ENCODE measurements at regions not wholly inside any gene's neighbourhood (a gene's known extent, or its start where the extent isn't known, plus 50 kb on each side); places are given as distances from the start of the nearest gene placed in this dataset.
"Not testable (repeated sequence)": the region's sequence is repeated elsewhere in the genome, so short reads cannot be mapped to it uniquely, and the experiment has no call there.

DNA sequence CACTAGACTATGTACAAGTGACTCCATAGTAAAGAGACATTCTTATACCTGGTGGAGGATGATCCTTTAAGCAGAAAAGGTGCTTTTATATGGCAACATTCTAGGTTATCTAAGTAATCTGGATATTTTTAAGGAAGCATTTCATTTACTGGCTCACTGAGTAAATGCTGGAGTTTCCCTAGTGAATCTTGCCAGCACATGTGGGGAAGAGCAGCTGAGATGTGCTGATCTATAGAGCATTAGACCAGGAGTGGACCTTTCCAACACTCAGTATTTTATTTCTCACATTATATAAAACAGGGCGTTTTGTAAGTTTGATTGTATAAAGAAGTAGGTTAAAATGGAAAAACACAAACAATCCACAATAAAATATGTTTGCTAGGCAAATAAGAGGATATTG is 478.5 kb downstream of the ATP23 start:
- DNase-seq (ENCODE audit: low read depth) = no peak

DNA sequence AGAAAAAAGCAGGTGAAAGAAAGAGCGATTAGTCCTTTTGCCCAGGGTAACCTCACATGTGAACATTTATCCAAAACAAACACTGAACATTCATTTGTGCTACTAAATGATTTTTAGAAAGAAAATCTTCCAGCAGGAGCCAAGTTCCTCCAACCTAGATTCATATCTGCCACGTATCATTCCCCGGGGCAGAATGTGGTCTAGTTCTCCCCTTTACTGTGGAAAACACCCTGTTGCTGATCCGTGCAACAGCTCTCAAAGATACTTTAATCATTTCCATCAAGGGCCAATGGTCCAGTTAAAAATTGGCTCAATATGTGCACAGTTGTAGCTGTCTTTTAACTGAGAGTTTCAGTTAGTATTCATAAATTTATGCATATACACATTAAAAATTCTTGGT is 479.1 kb downstream of the ATP23 start:
- DNase-seq (ENCODE audit: low read depth) = peak; percentile 63

- no peak for DNase-seq (ENCODE audit: low read depth)
Observed at GRCh38 chr12:58421990-58422389, 480.6 kb downstream of the ATP23 start.

DNA sequence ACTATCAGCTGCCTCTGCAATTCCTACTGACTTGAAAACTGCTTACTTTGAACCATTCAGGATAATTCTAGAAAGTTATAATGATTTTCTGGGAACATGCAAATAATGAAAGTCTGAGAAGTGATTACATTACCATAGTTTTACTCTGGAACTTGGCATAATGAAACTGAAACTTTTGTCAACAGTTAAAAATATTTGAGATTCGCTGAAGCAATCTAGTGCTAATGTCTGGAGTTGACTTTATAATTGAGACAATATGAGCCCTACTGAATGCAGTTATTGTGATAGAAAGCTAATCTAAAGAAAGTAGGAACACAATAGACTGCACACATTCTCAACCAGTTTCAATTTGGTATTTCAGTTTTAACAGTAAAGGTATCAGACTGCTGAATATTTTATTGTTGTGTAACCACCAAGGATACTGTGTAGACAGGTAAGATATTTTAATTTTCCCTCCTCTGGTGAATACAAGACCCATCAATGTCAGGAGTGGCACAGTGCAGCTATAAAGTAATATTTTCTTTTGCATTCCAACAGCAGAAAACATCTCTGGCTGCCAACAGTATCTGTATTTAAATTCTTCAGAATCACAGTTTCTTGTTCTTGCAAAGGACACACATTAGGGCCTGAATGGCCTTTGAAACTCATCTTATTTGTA is 483.5 kb downstream of the ATP23 start:
- peak; percentile 52 for DNase-seq (ENCODE audit: low read depth)

GRCh38 chr12:58425481-58426392 is 484.4 kb downstream of the ATP23 start:
- peak; percentile 86 for DNase-seq (ENCODE audit: low read depth)

DNA sequence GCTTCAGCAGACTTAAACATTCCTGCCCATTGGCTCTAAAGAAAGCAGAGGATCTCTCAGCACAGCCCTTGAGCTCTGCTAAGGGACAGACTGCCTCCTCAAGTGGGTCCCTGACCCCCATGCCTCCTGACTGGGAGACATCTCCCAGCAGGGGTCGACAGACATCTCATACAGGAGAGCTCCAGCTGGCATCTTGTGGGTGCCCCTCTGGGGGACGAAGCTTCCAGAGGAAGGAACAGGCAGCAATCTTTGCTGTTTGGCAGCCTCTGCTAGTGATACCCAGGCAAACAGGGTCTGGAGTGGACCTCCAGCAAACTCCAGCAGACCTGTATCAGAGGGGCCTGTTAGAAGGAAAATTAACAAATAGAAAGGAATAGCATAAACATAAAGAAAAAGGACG is 485.1 kb downstream of the ATP23 start:
- not testable (repeated sequence) for DNase-seq (ENCODE audit: low read depth)

GRCh38 chr12:58433959-58434358 is 486.3 kb downstream of the LRIG3 start:
- no peak for DNase-seq (ENCODE audit: low read depth)

GRCh38 chr12:58434726-58435125 is 485.6 kb downstream of the LRIG3 start:
- DNase-seq (ENCODE audit: low read depth) = no peak

- no peak for DNase-seq (ENCODE audit: low read depth)
Observed at GRCh38 chr12:58435647-58436046, 484.7 kb downstream of the LRIG3 start.

GRCh38 chr12:58441483-58441882 is 478.8 kb downstream of the LRIG3 start:
- DNase-seq (ENCODE audit: low read depth) = no peak

GRCh38 chr12:58443273-58443980 is 476.9 kb downstream of the LRIG3 start:
- DNase-seq (ENCODE audit: low read depth) = peak; percentile 35

GRCh38 chr12:58443981-58444371 is 476.3 kb downstream of the LRIG3 start:
- DNase-seq (ENCODE audit: low read depth) = peak; percentile 19

DNA sequence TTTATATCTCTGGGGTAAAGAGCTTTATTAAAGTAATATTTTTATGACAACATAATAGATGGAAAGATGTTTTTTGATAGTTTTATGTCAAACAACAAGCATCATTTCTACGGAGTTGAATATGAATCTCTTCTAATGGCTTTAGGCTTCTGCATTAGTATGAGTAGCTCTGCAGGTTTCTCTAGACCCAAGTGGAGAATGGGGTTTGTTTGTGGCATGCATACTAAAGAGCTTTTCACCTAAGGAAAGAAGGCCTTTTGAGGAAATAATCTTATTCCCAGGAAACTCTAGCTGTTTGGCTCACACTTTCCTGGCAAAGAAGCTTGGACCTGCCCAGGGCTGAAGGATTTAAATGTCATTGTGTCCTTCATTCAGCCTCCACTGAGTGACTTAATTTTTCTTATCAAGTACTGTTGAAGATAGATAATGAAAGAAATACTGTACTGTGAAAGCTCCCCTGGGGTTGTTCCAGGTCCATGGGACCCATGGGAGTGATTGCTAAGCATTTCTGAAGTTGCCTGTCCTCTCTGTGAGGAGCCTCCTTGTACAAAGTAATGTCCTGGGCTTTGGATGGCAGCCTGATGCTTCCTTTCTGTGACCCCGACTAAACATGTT is 469.3 kb downstream of the LRIG3 start:
- DNase-seq (ENCODE audit: low read depth) = no peak

- DNase-seq (ENCODE audit: low read depth) = peak; percentile 56
Observed at GRCh38 chr12:58452546-58452945, 467.8 kb downstream of the LRIG3 start.

DNA sequence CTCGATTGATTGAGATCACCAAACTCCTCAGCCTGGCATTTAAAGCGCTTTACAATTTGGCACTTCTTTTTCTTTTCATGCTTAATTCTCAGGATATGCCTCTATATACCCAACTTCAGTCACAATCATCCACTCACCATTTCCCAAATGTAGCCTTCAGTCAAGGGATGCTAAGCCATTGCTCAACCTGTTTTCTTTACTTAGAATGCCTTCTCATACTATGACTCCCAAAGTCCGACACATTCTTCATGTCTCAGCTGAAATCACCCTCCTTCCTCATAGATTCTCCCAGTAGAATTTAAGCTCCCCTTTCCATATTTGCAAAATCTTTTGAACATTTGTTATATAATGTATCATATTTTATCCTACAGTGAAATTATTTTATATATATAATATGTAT is 467.0 kb downstream of the LRIG3 start:
- no peak for DNase-seq (ENCODE audit: low read depth)

GRCh38 chr12:58455136-58455535 is 465.2 kb downstream of the LRIG3 start:
- no peak for DNase-seq (ENCODE audit: low read depth)

DNA sequence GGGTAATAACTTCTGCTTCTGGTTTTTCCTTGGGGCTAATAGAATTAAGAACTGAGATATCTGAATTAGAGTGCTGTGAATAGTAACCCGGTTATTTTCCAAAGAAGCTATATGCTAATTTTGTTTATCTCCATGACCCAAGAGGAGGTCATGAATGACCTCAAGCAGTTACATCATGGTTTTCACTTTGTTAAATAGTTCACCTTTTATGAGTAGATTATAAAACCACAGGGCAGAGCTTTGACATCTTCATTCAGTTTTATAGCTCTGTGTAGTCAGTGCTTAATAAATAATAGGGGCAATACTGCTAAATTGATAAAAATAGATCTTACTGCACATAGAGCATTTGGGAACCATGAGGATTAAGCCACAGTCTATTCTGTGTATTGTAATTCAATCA is 462.2 kb downstream of the LRIG3 start:
- no peak for DNase-seq (ENCODE audit: low read depth)

GRCh38 chr12:58459191-58459590 is 461.1 kb downstream of the LRIG3 start:
- no peak for DNase-seq (ENCODE audit: low read depth)

- no peak for DNase-seq (ENCODE audit: low read depth)
Observed at GRCh38 chr12:58463051-58463450, 457.3 kb downstream of the LRIG3 start.

GRCh38 chr12:58465418-58465817 is 454.9 kb downstream of the LRIG3 start:
- no peak for DNase-seq (ENCODE audit: low read depth)

DNA sequence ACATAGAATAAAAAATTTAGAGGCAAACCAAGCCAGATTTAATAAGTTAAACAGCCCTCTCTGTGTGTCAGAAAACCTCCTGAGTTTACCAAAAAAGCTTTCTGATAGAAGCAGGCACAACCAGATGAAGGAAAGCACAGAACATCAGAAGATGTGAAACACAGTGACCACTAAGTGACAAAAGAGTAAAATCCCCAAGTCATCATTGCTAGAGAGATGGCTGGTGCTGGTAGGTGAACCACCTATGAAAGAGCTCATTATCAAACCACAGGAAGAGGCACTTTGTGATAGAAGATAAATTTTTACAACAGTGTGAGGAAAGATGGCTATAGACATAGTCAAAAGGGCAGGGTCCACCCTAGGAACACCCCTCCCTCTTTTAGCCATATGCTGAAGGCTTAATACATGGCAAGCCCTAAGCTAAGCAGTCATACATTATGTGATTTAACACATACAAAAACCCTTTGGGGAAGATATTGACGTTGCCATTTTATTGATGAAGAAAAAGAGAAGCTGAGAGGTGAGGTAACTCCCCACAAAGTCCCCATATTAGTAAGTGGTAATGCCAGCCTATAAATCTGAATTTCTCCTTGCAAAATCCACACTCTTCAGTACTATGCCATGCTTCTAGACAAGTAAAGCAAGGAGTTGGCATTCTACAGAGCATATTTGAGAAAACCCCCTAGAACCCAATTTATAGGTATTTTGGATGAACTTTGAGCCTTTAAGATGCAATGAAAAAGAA is 449.9 kb downstream of the LRIG3 start:
- no peak for DNase-seq (ENCODE audit: low read depth)

- no peak for DNase-seq (ENCODE audit: low read depth)
Observed at GRCh38 chr12:58479401-58479800, 440.9 kb downstream of the LRIG3 start.

All from fibroblast of gingiva (primary cell).